WTC11 (cell line): ENCODE measurements at regions not wholly inside any gene's neighbourhood (a gene's known extent, or its start where the extent isn't known, plus 50 kb on each side); places are given as distances from the start of the nearest gene placed in this dataset.

Source experiments
- ATAC-seq: fragments of 200-7000 bp; cut with Tn5 transposase; 2 replicates; pipeline ENCODE4 v1.10.0; 2021; ENCODE audit warnings: mild to moderate bottlenecking, moderate library complexity
- CTCF ChIA-PET: fragments of 300-600 bp; sonication (Branson Sonifier 250); formaldehyde crosslinking; loops from one replicate; lab custom pipeline; 2021; ENCODE audit warnings: antibody characterized with exemption; lab: Charles Lee
- POLR2A ChIA-PET: fragments of 350-600 bp; sonication (Branson Sonifier 250); formaldehyde crosslinking; loops from one replicate; lab custom pipeline; 2021; ENCODE audit warnings: antibody characterized with exemption; lab: Charles Lee
- DNase-seq: peaks from one replicate; pipeline ENCODE4 v3.0.0; 2021; ENCODE audit warnings: low spot score
- H3K27ac Mint-ChIP-seq: 2 replicates; pipeline ENCODE4 v1.8.0; 2021; ENCODE audit warnings: mixed read lengths
- H3K27me3 Mint-ChIP-seq: 2 replicates; pipeline ENCODE4 v1.8.0; 2021; ENCODE audit warnings: low read depth, mild to moderate bottlenecking, moderate library complexity, mixed read lengths
- H3K36me3 Mint-ChIP-seq: 2 replicates; pipeline ENCODE4 v1.8.0; 2021; ENCODE audit warnings: mixed read lengths
- H3K4me1 Mint-ChIP-seq: 2 replicates; pipeline ENCODE4 v1.8.0; 2022; ENCODE audit warnings: mixed read lengths
- H3K4me3 Mint-ChIP-seq: 2 replicates; pipeline ENCODE4 v1.8.0; 2021; ENCODE audit warnings: mild to moderate bottlenecking, moderate library complexity, mixed read lengths
- H3K9me3 Mint-ChIP-seq: 2 replicates; pipeline ENCODE4 v1.8.0; 2021; ENCODE audit warnings: mixed read lengths
- ARID4B ChIP-seq: sonication (generic); formaldehyde crosslinking; IDR thresholded peaks from 2 replicates; pipeline ENCODE4 v1.8.0; 2023; ENCODE audit warnings: missing genetic modification reagents, mild to moderate bottlenecking, borderline replicate concordance
- ATF1 ChIP-seq: sonication (generic); formaldehyde crosslinking; IDR thresholded peaks from 2 replicates; pipeline ENCODE4 v1.8.1; 2023; ENCODE audit warnings: mild to moderate bottlenecking, moderate library complexity, missing genetic modification reagents
- ATF6 ChIP-seq: sonication (generic); formaldehyde crosslinking; IDR thresholded peaks from 2 replicates; pipeline ENCODE4 v1.8.1; 2023; ENCODE audit warnings: mild to moderate bottlenecking, missing genetic modification reagents
- E2F1 ChIP-seq: sonication (generic); formaldehyde crosslinking; IDR thresholded peaks from 2 replicates; pipeline ENCODE4 v1.8.0; 2022; ENCODE audit warnings: mild to moderate bottlenecking, missing genetic modification reagents
- E2F4 ChIP-seq: sonication (generic); formaldehyde crosslinking; IDR thresholded peaks from 2 replicates; pipeline ENCODE4 v1.8.1; 2022; ENCODE audit warnings: low read depth, mild to moderate bottlenecking, moderate library complexity, missing genetic modification reagents, borderline replicate concordance
- ELF4 ChIP-seq: sonication (generic); formaldehyde crosslinking; IDR thresholded peaks from 2 replicates; pipeline ENCODE4 v1.8.1; 2022; ENCODE audit warnings: low read depth, mild to moderate bottlenecking, moderate library complexity, missing genetic modification reagents
- ETV6 ChIP-seq: sonication (generic); formaldehyde crosslinking; IDR thresholded peaks from 2 replicates; pipeline ENCODE4 v1.8.1; 2022; ENCODE audit warnings: mild to moderate bottlenecking, missing genetic modification reagents
- GRHL2 ChIP-seq: fragments of 250-450 bp; sonication (Bioruptor Pico); IDR thresholded peaks from 2 replicates; pipeline ENCODE4 v1.8.0; 2022; ENCODE audit warnings: mild to moderate bottlenecking, moderate library complexity; ENCODE audit not compliant: insufficient replicate concordance, severe bottlenecking
- GTF2I ChIP-seq: fragments of 250-450 bp; sonication (Bioruptor Pico); conservative IDR thresholded peaks from 2 replicates; pipeline ENCODE4 v1.4.0; 2021; ENCODE audit warnings: mild to moderate bottlenecking
- JAZF1 ChIP-seq: fragments of 250-450 bp; sonication (Bioruptor Pico); IDR thresholded peaks from 2 replicates; pipeline ENCODE4 v1.9.0; 2021; ENCODE audit warnings: moderate library complexity, mild to moderate bottlenecking, inconsistent platforms
- MAX ChIP-seq: sonication (generic); formaldehyde crosslinking; IDR thresholded peaks from 2 replicates; pipeline ENCODE4 v1.8.0; 2022; ENCODE audit warnings: mild to moderate bottlenecking, missing genetic modification reagents
- MXD4 ChIP-seq: fragments of 250-450 bp; sonication (Bioruptor Pico); IDR thresholded peaks from 2 replicates; pipeline ENCODE4 v1.8.0; 2021; ENCODE audit warnings: mild to moderate bottlenecking, moderate library complexity, borderline replicate concordance
- OVOL2 ChIP-seq: fragments of 250-450 bp; sonication (Bioruptor Pico); IDR thresholded peaks from 2 replicates; pipeline ENCODE4 v1.9.0; 2021; ENCODE audit warnings: mild to moderate bottlenecking, borderline replicate concordance
- PRDM15 ChIP-seq: sonication (generic); formaldehyde crosslinking; IDR thresholded peaks from 2 replicates; pipeline ENCODE4 v1.8.0; 2022; ENCODE audit warnings: missing genetic modification reagents
- TCF7 ChIP-seq: sonication (generic); formaldehyde crosslinking; IDR thresholded peaks from 2 replicates; pipeline ENCODE4 v1.8.0; 2022; ENCODE audit warnings: mild to moderate bottlenecking, low read depth, missing genetic modification reagents, moderate library complexity
- TEAD4 ChIP-seq: sonication (generic); formaldehyde crosslinking; IDR thresholded peaks from 2 replicates; pipeline ENCODE4 v1.8.0; 2022; ENCODE audit warnings: mild to moderate bottlenecking, missing genetic modification reagents
- TP53 ChIP-seq: sonication (generic); formaldehyde crosslinking; IDR thresholded peaks from 2 replicates; pipeline ENCODE4 v1.8.1; 2023; ENCODE audit warnings: mild to moderate bottlenecking, missing genetic modification reagents
- ZNF121 ChIP-seq: sonication (generic); formaldehyde crosslinking; IDR thresholded peaks from 2 replicates; pipeline ENCODE4 v1.8.0; 2023; ENCODE audit warnings: missing genetic modification reagents
- ZNF263 ChIP-seq: sonication (generic); formaldehyde crosslinking; IDR thresholded peaks from 2 replicates; pipeline ENCODE4 v1.8.1; 2022; ENCODE audit warnings: low read depth, mild to moderate bottlenecking, moderate library complexity, missing genetic modification reagents
- ZNF396 ChIP-seq: fragments of 250-450 bp; sonication (Bioruptor Pico); IDR thresholded peaks from 2 replicates; pipeline ENCODE4 v1.8.0; 2021; ENCODE audit warnings: mild to moderate bottlenecking, moderate library complexity, borderline replicate concordance
- ZNF423 ChIP-seq: fragments of 250-450 bp; sonication (Bioruptor Pico); IDR thresholded peaks from 2 replicates; pipeline ENCODE4 v2.1.2; 2022; ENCODE audit warnings: mild to moderate bottlenecking, moderate library complexity

GRCh38 chr7:112649560-112649959 is 140.6 kb downstream of the TMEM168 start:
- peaks cover 15% of the 10 kb centered on the region for H3K4me1 Mint-ChIP-seq
- TF ChIP-seq ZNF263: no peak
- TF ChIP-seq ARID4B: no peak
- TF ChIP-seq GRHL2: no peak
- TF ChIP-seq GTF2I (CRISPR knock-in tag): no peak
- TF ChIP-seq E2F1 (CRISPR knock-in tag): no peak
- no peak for TF ChIP-seq ETV6 (CRISPR knock-in tag)
- no peak for TF ChIP-seq PRDM15 (CRISPR knock-in tag)
- no peak for TF ChIP-seq MAX (CRISPR knock-in tag)
- no peak for TF ChIP-seq ZNF396 (CRISPR knock-in tag)
- no peak for TF ChIP-seq TCF7
- no peak for TF ChIP-seq ZNF121 (CRISPR knock-in tag)
- TF ChIP-seq MXD4 (CRISPR knock-in tag): no peak
- no peak for TF ChIP-seq TP53 (CRISPR knock-in tag)
- TF ChIP-seq OVOL2 (CRISPR knock-in tag): no peak
- TF ChIP-seq, all 79 proteins: peak for 0
- Mint-ChIP-seq H3K4me3 (no peak overlapping the region), H3K9me3 (peaks cover 19% of the 10 kb centered on the region), H3K27ac (no peak overlapping the region), H3K36me3 (peaks cover 8% of the 10 kb centered on the region), H3K27me3 (peaks cover 3% of the 10 kb centered on the region; the same call in 1 of the 2 replicates)
- ChIA-PET CTCF (interaction anchor here (0.6 kb wide), 1 partner anchor 24 kb away, joined by 3 read pairs; no protein-coding TSS in a partner anchor), POLR2A (no interaction called here)
- DNase-seq (no peak), ATAC-seq (no peak)

GRCh38 chr7:112654322-112655216 is 135.6 kb downstream of the TMEM168 start:
- CTCF ChIA-PET: no interaction called here
- H3K36me3 Mint-ChIP-seq: no peaks in the 10 kb centered on the region
- POLR2A ChIA-PET: no interaction called here
- ATAC-seq: no peak
- no peak for DNase-seq
- H3K4me3 Mint-ChIP-seq: no peak overlapping the region
- no peaks in the 10 kb centered on the region for H3K27me3 Mint-ChIP-seq
- no peaks in the 10 kb centered on the region for H3K4me1 Mint-ChIP-seq
- H3K27ac Mint-ChIP-seq: no peak overlapping the region
- TF ChIP-seq ZNF423 (CRISPR knock-in tag) (no peak), TEAD4 (no peak), ELF4 (CRISPR knock-in tag) (no peak), ATF6 (CRISPR knock-in tag) (no peak), E2F4 (CRISPR knock-in tag) (no peak), ATF1 (CRISPR knock-in tag) (no peak), JAZF1 (CRISPR knock-in tag) (no peak)
- peaks cover 4% of the 10 kb centered on the region for H3K9me3 Mint-ChIP-seq
